Keratinocyte (primary cell): ENCODE measurements at regions not wholly inside any gene's neighbourhood (a gene's known extent, or its start where the extent isn't known, plus 50 kb on each side); places are given as distances from the start of the nearest gene placed in this dataset.

ENCODE experiments used
- DNase-seq: peaks from one replicate; pipeline ENCODE4 v3.0.0-alpha.2; 2011; ENCODE audit warnings: low read depth, missing footprints, low spot score
- FAIRE-seq: peaks from 2 replicates; lab custom pipeline; 2011; peaks lifted over from hg19 to GRCh38; lab: Jason Lieb, UNC
- H2AFZ ChIP-seq: 2 replicates; pipeline ENCODE4 v1.6.0; 2012; ENCODE audit warnings: low read length, control low read depth, inconsistent platforms; ENCODE audit not compliant: control insufficient read depth
- H3K27ac ChIP-seq: 2 replicates; pipeline ENCODE4 v1.5.1; 2011; ENCODE audit warnings: low read length; ENCODE audit not compliant: control insufficient read depth, insufficient read depth
- H3K27me3 ChIP-seq: 3 replicates; pipeline ENCODE4 v1.6.0; 2011; ENCODE audit warnings: low read length; ENCODE audit not compliant: control insufficient read depth, insufficient read depth; ENCODE audit errors: extremely low read depth
- H3K36me3 ChIP-seq, 2 experiments: 2 replicates in 1 of 2; 3 replicates in 1 of 2; pipeline ENCODE4 v1.5.1; 2011; ENCODE audit warnings: low read length in 2 of 2, mild to moderate bottlenecking in 1 of 2; ENCODE audit not compliant: control insufficient read depth in 2 of 2, insufficient read depth in 2 of 2; ENCODE audit errors: extremely low read depth in 1 of 2
- H3K4me1 ChIP-seq: 3 replicates; pipeline ENCODE4 v1.5.1; 2011; ENCODE audit warnings: low read length; ENCODE audit not compliant: control insufficient read depth, insufficient read depth; ENCODE audit errors: extremely low read depth
- H3K4me2 ChIP-seq: 3 replicates; pipeline ENCODE4 v1.6.0; 2011; ENCODE audit warnings: low read depth, low read length; ENCODE audit not compliant: control insufficient read depth, insufficient read depth; ENCODE audit errors: extremely low read depth
- H3K4me3 ChIP-seq, 3 experiments: fragments of 200-600 bp in 1 of 3; sonication (generic) in 1 of 3; 2 replicates in 2 of 3; 3 replicates in 1 of 3; pipeline ENCODE4 v1.5.1; 2011 to 2016; ENCODE audit warnings: low read length in 3 of 3, mild to moderate bottlenecking in 3 of 3, control low read depth in 2 of 3, inconsistent platforms in 1 of 3, low read depth in 1 of 3, mixed read lengths in 1 of 3, mixed run types in 1 of 3, moderate library complexity in 1 of 3; ENCODE audit not compliant: control insufficient read depth in 2 of 3, insufficient read depth in 2 of 3; ENCODE audit errors: extremely low read depth in 1 of 3
- H3K79me2 ChIP-seq: 2 replicates; pipeline ENCODE4 v1.6.0; 2012; ENCODE audit warnings: low read length; ENCODE audit not compliant: control insufficient read depth, insufficient read depth
- H3K9ac ChIP-seq: 3 replicates; pipeline ENCODE4 v1.6.0; 2011; ENCODE audit warnings: low read length; ENCODE audit not compliant: control insufficient read depth, insufficient read depth; ENCODE audit errors: extremely low read depth
- H3K9me1 ChIP-seq: 3 replicates; pipeline ENCODE4 v1.6.0; 2011; ENCODE audit warnings: low read length; ENCODE audit not compliant: control insufficient read depth, insufficient read depth; ENCODE audit errors: extremely low read depth
- H3K9me3 ChIP-seq: 2 replicates; pipeline ENCODE4 v1.5.1; 2012; ENCODE audit warnings: low read depth, low read length; ENCODE audit not compliant: control insufficient read depth
- H4K20me1 ChIP-seq: 3 replicates; pipeline ENCODE4 v1.6.0; 2011; ENCODE audit warnings: low read length; ENCODE audit not compliant: control insufficient read depth, insufficient read depth; ENCODE audit errors: extremely low read depth
- CTCF ChIP-seq, 3 experiments: IDR thresholded peaks in 1 of 3; conservative IDR thresholded peaks in 1 of 3; optimal IDR thresholded peaks in 1 of 3; 2 replicates in 2 of 3; 3 replicates in 1 of 3; pipeline versions ENCODE3 to v1.5.1; 2011; ENCODE audit warnings: low read length in 3 of 3, mild to moderate bottlenecking in 3 of 3, moderate library complexity in 2 of 3, control low read depth in 1 of 3, inconsistent platforms in 1 of 3; ENCODE audit not compliant: insufficient read depth in 2 of 3; ENCODE audit errors: extremely low read depth in 1 of 3
- EZH2 ChIP-seq: IDR thresholded peaks from one replicate; pipeline ENCODE4 v1.6.1; 2012; ENCODE audit warnings: inconsistent platforms, mild to moderate bottlenecking, low read length, moderate library complexity
- dilution Hi-C: fragments of 300-500 bp; cut with MboI; formaldehyde crosslinking; loops from one replicate; pipeline ENCODE4 v1.7.0; 2020; ENCODE audit warnings: low sequenced_read_pairs; ENCODE audit not compliant: extremely low pct_ligation_motif_present

- dilution Hi-C loops, result no loop called here
- FAIRE-seq, result no peak
Observed at GRCh38 chr1:239006276-239006675, 380.1 kb upstream of the CHRM3 start.

GRCh38 chr1:238999944-239000343 is 386.4 kb upstream of the CHRM3 start:
- H3K27ac ChIP-seq, result no peak overlapping the region
- no peak overlapping the region for H3K9ac ChIP-seq
- TF ChIP-seq CTCF (optimal IDR thresholded peaks at IDR 0.05 in 1 of 3, IDR thresholded peaks at IDR 0.05 in 1 of 3, conservative IDR thresholded peaks at IDR 0.05 in 1 of 3; ENCODE audit: extremely low read depth in 1 of 3, insufficient read depth in 2 of 3, low read length in 3 of 3) (no peak), EZH2 (no peak)
- no peaks in the 10 kb centered on the region for H3K4me1 ChIP-seq
- H3K36me3 ChIP-seq, result no peaks in the 10 kb centered on the region
- FAIRE-seq (no peak), DNase-seq (no peak)
- no peaks in the 10 kb centered on the region for H4K20me1 ChIP-seq
- H3K9me3 ChIP-seq, result no peaks in the 10 kb centered on the region
- no peaks in the 10 kb centered on the region for H3K79me2 ChIP-seq
- no peak overlapping the region for H3K4me2 ChIP-seq
- H3K27me3 ChIP-seq, result no peaks in the 10 kb centered on the region
- no peak overlapping the region for H2AFZ ChIP-seq
- H3K4me3 ChIP-seq, result no peak overlapping the region
- H3K9me1 ChIP-seq, result no peaks in the 10 kb centered on the region
- dilution Hi-C loops, result no loop called here

More at GRCh38 chr1:239006276-239006675, 380.1 kb upstream of the CHRM3 start:
- Histone ChIP-seq H3K4me3 (no peak overlapping the region), H4K20me1 (no peaks in the 10 kb centered on the region), H3K36me3 (no peaks in the 10 kb centered on the region), H3K9me1 (no peaks in the 10 kb centered on the region), H3K4me1 (no peaks in the 10 kb centered on the region), H3K27me3 (no peaks in the 10 kb centered on the region), H3K27ac (no peak overlapping the region), H2AFZ (no peak overlapping the region), H3K9me3 (no peaks in the 10 kb centered on the region), H3K79me2 (no peaks in the 10 kb centered on the region), H3K4me2 (no peak overlapping the region), H3K9ac (no peak overlapping the region)
- TF ChIP-seq CTCF (optimal IDR thresholded peaks at IDR 0.05 in 1 of 3, IDR thresholded peaks at IDR 0.05 in 1 of 3, conservative IDR thresholded peaks at IDR 0.05 in 1 of 3; ENCODE audit: extremely low read depth in 1 of 3, insufficient read depth in 2 of 3, low read length in 3 of 3) (no peak), EZH2 (no peak)
- DNase-seq, result no peak
